ENCODE measurements at regions not wholly inside any gene's neighbourhood (a gene's known extent, or its start where the extent isn't known, plus 50 kb on each side); places are given as distances from the start of the nearest gene placed in this dataset.

DNA sequence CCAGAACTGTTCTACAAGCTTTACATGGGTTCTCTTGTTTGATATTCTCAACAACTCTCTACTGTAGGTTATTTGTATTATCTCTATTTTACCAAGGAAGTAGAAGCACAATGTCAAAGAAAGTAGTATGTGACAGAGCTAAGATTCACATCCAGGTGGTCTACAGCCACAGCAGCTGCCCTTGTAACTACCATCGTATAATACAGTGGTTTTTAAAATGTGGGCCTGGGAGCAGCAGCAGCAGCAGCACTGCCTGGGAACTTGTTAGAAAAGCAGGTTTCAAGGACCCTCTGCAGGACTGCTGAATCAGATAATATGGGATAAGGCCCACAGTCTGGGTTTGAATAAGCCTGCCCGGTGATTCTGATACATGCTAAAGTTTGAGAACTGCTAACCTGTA is 357.1 kb upstream of the SATB1 start:
- no peaks in the 10 kb centered on the region for H3K9me3 ChIP-seq
- intact Hi-C loops (cut with DNase I) = no loop called here
- no peaks in the 10 kb centered on the region for H3K27me3 ChIP-seq
- no peak for DNase-seq (ENCODE audit: low spot score in 2 of 2)
- no peaks in the 10 kb centered on the region for H3K4me1 ChIP-seq
- TF ChIP-seq, protein P1, sequence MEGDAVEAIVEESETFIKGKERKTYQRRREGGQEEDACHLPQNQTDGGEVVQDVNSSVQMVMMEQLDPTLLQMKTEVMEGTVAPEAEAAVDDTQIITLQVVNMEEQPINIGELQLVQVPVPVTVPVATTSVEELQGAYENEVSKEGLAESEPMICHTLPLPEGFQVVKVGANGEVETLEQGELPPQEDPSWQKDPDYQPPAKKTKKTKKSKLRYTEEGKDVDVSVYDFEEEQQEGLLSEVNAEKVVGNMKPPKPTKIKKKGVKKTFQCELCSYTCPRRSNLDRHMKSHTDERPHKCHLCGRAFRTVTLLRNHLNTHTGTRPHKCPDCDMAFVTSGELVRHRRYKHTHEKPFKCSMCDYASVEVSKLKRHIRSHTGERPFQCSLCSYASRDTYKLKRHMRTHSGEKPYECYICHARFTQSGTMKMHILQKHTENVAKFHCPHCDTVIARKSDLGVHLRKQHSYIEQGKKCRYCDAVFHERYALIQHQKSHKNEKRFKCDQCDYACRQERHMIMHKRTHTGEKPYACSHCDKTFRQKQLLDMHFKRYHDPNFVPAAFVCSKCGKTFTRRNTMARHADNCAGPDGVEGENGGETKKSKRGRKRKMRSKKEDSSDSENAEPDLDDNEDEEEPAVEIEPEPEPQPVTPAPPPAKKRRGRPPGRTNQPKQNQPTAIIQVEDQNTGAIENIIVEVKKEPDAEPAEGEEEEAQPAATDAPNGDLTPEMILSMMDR (IDR thresholded peaks at IDR 0.05) = no peak
- H3K4me3 ChIP-seq = no peak overlapping the region
- H3K36me3 ChIP-seq = no peaks in the 10 kb centered on the region
- no peak overlapping the region for H3K27ac ChIP-seq

DNA sequence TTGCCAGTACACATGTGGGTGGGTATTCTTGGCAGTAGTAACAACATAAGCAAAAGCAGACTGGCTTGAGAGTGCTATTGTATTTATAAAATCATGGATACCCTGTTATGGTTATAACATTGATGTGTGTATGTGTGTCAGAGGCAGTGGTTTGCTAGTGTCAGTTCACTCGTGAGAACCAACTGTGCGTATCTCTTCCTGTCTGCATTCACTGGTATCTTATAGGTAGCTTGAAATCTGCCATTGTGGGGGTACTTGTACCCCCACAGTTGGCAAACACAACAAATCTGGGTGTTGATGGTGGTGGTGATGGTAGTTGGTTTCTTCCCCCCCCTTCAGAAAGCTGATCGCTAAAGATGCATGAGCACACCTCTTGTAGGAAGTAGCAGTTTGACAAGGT is 355.8 kb upstream of the SATB1 start:
- Histone ChIP-seq H3K4me1 (no peaks in the 10 kb centered on the region), H3K27me3 (no peaks in the 10 kb centered on the region), H3K9me3 (no peaks in the 10 kb centered on the region), H3K27ac (no peak overlapping the region), H3K36me3 (no peaks in the 10 kb centered on the region), H3K4me3 (no peak overlapping the region)
- TF ChIP-seq, protein P1 (IDR thresholded peaks at IDR 0.05) = no peak
- DNase-seq (ENCODE audit: low spot score in 2 of 2) = no peak
- intact Hi-C loops (cut with DNase I) = no loop called here

DNA sequence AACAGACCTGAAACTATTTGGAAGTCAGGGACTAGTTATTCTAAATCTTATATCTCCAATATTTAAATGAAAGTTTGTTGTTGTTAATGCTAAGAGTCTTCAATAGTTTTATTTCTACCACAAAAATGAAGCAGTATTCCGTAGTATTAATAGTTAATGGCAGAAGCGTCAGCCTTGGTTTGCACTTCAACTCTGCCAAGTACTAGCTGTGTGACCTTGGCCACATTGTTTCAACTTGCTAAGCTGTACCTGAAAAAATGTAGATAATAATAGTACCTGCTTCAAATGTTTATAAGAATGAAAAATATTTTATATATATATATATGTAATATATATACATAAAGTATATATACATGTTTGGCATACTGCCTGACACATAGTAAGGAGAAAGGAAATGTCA is 354.6 kb upstream of the SATB1 start:
- Histone ChIP-seq H3K36me3 (no peaks in the 10 kb centered on the region), H3K9me3 (no peaks in the 10 kb centered on the region), H3K27ac (no peak overlapping the region), H3K27me3 (no peaks in the 10 kb centered on the region), H3K4me3 (no peak overlapping the region), H3K4me1 (no peaks in the 10 kb centered on the region)
- no peak for DNase-seq (ENCODE audit: low spot score in 2 of 2)
- intact Hi-C loops (cut with DNase I) = no loop called here
- TF ChIP-seq, protein P1 (IDR thresholded peaks at IDR 0.05) = no peak

DNA sequence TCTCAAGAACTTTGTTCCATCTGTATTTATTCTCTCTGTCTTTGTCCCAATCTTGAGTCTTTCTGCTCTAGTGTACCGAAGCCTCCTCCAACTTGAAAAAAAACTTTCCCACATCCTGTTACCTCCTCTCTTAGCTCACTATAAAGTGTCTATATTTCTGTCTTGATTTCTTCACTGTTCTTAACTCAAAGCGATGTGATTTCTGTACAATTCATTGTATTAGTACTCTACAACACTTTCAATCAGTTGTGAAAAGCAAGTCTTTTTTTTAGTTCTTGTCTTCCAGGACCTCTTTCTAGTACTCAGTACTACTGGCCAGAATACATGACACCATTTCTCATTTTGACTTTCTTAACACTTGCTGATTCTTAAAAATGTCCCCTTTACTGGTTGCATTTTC is 353.5 kb upstream of the SATB1 start:
- TF ChIP-seq, protein P1 (IDR thresholded peaks at IDR 0.05) = no peak
- Histone ChIP-seq H3K27ac (no peak overlapping the region), H3K27me3 (no peaks in the 10 kb centered on the region), H3K4me1 (no peaks in the 10 kb centered on the region), H3K9me3 (no peaks in the 10 kb centered on the region), H3K36me3 (no peaks in the 10 kb centered on the region), H3K4me3 (no peak overlapping the region)
- no peak for DNase-seq (ENCODE audit: low spot score in 2 of 2)
- intact Hi-C loops (cut with DNase I) = no loop called here

DNA sequence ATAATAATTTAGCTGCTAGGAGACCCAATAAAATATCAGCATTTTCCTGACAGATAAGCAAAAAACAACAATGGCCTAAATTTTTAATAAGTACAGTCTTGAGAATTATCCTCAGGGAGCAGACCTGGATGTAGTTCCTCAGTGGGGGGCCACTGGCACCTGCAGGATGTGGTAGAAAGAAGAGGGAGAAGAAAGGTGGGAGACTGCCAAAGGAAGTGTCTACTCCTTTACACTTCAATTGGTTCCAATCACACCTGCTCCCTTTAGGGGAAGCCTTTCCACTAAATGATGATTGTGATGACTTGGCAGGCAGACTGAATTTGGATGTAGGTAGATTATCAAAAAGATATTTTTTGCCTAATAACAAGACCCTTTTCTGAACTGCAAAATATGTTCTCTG is 353.0 kb upstream of the SATB1 start:
- TF ChIP-seq, protein P1 (IDR thresholded peaks at IDR 0.05) = no peak
- H3K27ac ChIP-seq = no peak overlapping the region
- DNase-seq (ENCODE audit: low spot score in 2 of 2) = no peak
- no peaks in the 10 kb centered on the region for H3K4me1 ChIP-seq
- no peaks in the 10 kb centered on the region for H3K36me3 ChIP-seq
- H3K27me3 ChIP-seq = no peaks in the 10 kb centered on the region
- intact Hi-C loops (cut with DNase I) = no loop called here
- H3K9me3 ChIP-seq = no peaks in the 10 kb centered on the region
- H3K4me3 ChIP-seq = no peak overlapping the region

DNA sequence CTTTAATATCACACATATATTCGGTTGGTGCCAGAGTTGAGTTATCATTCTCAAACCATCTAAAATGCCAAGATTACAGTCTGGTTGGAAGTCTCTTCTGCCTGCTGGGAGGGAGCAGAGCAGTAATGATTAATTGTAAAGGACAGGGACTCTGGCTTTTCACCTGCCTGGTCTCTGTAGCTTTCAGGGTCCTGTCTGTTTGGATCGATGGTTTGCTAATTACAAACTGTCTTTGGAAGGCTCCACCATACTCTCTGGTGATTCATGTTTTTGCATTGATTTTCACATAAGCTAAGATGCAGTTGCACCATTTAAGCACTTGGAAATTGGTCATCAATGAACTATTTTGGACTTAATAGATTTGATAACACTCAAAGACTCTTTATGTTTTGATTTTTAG is 350.4 kb upstream of the SATB1 start:
- DNase-seq (ENCODE audit: low spot score in 2 of 2) = no peak
- H3K4me1 ChIP-seq = no peaks in the 10 kb centered on the region
- intact Hi-C loops (cut with DNase I) = no loop called here
- no peak overlapping the region for H3K27ac ChIP-seq
- H3K9me3 ChIP-seq = no peaks in the 10 kb centered on the region
- no peaks in the 10 kb centered on the region for H3K36me3 ChIP-seq
- H3K4me3 ChIP-seq = no peak overlapping the region
- no peaks in the 10 kb centered on the region for H3K27me3 ChIP-seq
- TF ChIP-seq, protein P1 (IDR thresholded peaks at IDR 0.05) = no peak

Data from ascending aorta (tissue), 2 donors.